GM19043 (cell line): ENCODE measurements at regions not wholly inside any gene's neighbourhood (a gene's known extent, or its start where the extent isn't known, plus 50 kb on each side); places are given as distances from the start of the nearest gene placed in this dataset.

Experiments
- ATAC-seq: cut with Tn5 transposase; IDR thresholded peaks from one replicate; pipeline ENCODE4 v1.9.1; 2021; ENCODE audit warnings: low read depth; ENCODE audit not compliant: unreplicated experiment

DNA sequence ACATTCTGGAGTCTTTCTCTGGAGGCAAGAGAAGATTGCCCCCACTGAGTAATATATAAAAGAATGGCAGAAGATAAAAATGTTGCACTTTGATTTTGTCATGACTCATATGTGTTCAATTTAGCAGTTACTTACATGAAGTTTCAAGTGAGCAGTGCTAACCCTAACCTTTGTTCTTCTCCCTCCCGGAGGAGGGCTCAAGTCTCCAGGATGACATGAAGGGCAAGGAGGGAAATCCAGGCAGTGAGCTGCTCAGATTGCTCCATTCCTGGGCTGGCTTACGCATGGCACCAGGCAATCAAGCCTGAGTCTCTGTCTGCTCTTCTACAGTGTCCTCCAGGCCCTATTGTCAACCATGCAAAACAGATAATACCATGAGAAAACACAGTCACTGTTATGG, 322.3 kb downstream of the DUSP6 start:
- ATAC-seq = no peak

DNA sequence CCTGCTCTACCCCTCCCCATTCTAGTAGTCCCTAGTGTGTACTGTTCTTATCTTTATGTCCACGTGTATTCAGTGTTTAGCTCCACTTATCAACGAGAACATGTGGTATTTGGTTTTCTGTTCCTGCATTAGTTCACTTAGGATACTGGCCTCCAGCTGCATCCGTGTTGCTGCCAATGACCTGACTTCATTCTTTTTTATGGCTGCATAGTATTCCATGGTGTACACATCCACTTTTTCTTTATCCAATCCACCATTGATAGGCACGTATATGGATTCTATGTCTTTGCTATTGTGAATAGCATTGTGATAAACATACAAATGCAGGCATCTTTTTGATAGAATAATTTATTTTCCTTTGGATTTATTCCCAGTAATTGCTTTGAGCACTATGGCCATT, 327.7 kb downstream of the DUSP6 start:
- no peak for ATAC-seq

DNA sequence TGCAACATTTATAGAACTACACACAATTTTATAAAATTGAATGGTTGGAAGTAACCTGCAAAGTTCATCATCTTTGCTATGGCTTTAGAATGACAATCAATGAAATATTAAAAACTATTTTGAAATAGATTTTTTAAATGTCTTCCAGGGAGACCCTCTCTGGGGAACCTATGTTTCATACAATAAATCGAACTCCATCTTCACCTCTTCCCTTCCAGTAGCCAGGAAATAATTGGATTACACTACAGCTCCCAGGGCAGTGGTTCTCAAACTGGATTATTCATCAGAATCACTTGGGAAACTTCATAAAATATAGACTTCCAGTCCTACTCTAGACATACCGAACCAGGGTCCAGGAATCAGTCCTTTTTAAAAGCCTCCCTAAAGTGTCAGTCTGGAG, 328.4 kb downstream of the DUSP6 start:
- ATAC-seq = no peak

DNA sequence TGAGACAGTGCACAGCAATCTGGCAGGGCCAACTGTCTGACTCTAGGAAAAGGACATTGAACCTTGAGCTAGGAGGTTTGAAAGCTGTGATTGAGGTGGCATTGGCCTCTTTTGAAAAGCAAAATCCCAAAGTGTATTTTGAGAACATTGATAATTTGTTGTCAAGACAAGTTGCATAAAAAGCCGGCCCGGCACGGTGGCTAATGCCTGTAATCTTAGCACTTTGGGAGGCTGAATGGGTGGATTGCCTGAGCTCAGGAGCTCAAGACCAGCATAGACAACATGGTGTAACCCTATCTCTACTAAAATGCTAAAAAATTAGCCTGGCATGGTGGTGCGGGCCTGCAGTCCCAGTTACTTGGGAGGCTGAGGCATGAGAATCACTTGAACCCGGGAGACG, 331.6 kb downstream of the DUSP6 start:
- no peak for ATAC-seq

DNA sequence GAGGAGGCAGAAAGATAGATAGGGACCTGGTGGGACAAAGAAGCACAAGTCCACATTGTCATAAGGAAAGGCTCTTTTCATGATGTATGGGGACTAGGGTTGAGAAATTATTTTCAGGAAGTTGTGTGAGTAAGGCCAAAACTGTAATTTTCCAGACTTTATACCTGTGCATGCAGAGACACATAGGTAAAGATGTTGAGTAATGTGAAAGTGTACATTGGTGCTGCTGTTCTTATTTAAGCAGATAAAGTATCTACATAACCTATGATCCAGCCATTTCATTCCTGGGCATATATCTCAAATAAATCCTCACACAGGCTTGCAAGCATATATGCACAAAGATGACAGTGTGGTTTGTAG, 332.2 kb downstream of the DUSP6 start:
- ATAC-seq = no peak

DNA sequence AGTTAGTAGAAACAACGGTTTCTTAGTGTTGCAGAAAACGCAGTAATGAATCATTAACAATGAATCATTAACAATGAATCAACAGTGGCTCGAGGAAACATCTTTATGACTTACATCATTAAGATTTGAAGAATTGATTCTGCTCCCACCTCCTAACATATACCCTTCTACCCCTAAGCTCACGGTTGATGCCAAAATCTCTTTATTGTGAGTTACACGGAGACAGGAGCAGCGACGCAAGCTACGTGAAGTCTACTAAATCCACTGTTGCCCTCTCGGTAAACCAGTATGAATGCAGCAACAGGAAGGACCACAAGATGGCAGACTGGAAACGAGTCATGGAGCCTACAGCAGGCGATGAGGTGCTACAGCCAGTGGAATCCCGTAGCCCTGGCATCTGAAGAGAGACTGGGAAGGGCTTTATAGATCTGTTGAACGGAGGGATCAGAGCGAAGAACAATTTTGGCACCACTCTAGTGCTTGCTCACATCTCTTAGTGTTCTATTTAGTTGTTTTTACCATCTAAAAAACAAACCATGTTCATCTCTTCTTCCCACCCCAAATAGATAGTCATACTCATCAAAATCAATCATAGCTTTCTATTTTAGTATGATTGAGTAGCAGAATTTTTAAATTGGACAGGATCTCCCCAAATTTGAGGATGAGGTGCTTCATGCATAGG, 332.7 kb downstream of the DUSP6 start:
- ATAC-seq = peak; percentile 96

DNA sequence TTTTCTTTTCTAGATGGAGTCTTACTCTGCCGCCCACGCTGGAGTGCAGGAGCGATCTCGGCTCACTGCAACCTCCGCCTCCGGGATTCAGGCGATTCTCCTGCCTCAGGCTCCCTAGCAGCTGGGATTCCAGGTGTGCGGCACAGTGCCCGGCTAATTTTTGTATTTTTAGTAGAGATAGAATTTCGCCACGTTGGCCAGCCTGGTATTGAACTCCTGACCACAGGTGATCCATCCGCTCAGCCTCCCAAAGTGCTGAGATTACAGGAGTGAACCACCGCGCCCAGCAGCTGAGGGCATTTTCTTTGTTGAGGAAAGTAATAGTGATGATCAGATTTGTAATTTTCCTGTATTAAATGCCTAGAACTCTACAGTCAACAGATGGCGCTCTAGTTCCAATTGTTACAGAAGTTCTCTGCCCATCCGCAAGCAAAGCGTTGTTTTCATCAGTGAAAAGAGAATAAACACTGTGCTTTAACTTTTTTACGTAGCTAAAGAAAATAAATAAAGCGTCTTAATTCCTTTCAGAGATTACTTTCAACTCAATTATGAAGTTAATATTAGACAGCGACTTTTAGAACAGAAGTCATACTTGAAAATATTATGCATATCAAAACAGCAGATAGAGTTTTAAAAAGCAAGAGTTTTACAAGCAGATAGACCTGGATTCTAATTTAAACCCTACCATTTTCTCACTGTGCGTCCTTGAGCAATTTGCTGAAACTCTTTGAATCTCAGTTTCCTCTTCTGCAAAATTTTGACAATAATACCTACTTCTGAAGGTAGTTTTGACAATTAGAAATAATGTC, 335.1 kb downstream of the DUSP6 start:
- ATAC-seq = peak; percentile 40

DNA sequence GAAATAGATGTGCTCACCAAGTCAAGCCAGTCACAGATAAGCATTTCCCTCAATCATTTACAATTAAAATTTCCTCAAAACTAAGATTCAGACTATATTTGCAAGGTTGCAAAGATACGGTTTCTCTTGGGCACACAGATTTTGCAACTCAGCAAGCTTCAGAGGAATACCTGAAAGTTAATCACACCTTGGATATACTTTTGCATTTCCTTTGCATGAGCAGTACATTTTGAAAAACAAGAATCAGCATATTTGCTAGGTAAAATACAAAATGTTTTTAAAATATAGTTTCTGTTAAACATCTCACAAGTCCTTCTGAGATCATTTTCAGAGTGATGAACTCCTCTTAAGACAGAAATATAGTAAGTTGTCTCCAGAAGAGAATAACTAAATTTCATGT, 336.9 kb downstream of the DUSP6 start:
- ATAC-seq = no peak

DNA sequence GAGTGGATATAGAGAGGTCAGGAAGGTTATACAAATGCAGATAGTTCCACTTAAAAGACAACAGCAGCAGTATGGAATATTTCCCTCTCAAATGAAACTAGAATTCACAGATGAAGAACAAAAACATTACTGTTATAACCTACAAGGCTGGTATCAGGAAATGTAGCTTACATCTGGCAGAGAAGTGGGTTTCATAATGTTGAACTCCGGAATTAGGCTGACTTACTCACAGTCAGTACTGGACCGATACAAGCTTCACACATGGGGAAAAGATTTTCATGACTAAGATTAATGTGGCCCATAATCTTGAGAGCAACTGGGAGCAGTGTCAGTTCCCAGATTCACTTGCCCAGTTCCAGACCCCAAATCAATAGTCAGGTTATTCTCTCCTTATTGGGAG, 353.9 kb downstream of the DUSP6 start:
- ATAC-seq = no peak

DNA sequence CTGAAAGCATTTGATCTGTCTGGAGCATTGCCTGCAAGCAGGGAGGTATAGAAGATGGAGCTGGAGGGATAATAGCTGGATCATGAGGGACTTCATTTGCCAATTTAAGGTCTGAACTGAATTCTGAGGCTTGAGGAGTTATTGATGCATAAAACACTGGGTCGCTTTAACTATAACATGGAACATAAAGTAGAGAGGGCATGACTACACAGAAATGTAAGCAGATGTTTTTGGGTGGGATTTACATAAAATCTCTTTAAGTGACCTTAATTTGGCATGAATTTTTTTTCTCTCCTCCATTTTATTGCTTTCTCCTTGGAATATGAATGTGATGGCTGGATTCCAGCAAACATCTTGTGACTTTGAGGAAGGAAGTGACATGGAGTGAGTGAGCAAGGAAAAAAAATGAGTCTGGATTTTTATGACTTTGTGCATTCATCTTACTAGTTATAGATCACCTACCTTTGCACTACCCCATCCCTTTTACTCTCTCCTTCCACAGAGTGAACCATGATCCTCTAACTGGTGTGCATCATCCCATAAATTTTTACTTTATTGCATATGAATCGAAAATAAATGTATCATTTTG, 356.0 kb downstream of the DUSP6 start:
- ATAC-seq = no peak

DNA sequence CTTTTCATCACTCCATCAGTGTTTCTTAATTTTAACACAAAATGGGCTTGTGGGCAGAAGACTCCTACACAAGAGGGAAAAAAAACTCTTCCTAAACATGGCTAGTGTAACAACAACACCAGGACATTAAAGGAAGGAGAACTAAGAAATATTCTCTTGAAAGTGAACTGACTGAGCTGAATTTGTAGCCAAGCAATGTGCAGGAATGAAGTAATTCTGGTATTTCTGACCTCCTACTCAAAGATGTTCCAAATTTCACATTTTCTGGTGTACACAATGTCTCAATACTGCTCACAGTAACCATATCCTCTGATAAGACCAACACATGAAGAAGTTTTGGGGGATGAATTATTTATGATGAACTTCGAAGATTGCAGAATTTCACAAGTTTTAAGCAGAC, 357.3 kb downstream of the DUSP6 start:
- no peak for ATAC-seq

DNA sequence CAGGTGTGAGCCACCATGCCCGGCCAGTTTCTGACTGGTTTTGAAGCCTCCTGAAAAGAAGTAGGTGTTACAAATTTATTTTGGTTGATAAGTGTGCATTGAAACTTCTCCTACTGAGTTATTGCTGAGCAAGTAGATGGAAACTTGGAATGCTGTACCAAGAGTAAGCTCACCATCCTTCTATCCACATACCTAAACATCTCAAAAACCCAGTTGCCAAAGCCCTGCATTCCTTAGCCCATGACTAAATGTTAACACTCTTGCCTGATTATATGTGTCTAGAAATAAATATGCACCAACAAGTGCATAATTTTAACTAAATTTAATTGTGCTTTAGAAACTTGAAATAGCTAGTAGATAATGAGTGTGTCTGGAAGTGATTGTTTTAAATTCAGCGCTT, 357.8 kb downstream of the DUSP6 start:
- no peak for ATAC-seq

DNA sequence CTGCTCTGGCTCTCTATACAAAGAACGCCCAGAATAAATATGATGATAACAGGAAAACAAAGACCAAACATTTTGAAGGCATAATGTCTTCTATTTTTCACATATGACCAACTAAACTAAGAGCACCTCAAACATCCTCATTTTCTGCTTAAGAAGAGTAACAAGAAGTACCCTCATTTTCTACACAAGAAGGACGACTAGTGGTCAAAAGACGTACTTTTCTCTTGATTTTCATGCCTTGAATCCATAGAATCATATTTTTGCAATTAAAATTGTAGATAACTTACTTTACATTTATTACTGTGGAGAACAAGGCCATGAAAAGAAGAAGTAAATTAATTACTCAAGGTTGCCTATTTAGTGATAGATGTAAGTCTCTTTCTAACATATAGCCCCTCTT, 358.6 kb downstream of the DUSP6 start:
- ATAC-seq = no peak

DNA sequence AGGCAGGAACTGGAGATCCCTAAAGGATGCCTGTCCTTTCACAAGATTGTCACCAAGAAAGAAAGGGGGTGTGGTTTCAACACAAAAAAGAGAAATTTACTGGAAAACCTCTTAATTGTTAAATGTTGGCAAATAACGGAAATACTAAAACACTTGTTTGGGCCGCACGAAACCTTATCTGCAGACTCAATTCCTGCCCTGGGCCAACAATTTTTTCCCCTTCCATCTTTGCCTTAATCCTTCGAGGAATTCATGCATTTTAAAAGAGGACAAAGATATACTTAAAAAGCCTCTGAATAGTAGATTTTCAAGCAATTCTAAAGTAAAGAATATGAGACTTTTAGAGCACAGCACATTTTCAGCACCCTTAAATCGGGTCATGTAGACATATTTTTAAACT, 366.2 kb downstream of the DUSP6 start:
- ATAC-seq = no peak

DNA sequence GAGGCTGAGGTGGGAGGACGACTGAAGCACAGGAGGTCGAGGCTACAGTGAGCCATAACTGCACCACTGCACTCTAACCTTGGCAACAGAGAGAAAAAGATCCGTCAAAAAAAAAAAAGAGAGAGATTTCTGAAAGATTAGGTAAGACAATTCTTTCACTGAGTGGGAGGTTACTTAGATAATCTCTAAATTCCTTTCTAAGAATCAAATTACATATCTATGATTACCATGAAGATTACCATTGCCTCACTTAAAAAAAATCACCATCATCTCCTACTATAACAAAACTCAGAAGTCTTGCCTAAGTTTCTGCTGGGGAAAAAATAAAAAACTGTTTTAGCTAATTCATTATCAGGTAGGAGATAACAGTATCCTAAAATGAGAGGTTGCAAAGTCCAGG, 366.7 kb downstream of the DUSP6 start:
- ATAC-seq = no peak

DNA sequence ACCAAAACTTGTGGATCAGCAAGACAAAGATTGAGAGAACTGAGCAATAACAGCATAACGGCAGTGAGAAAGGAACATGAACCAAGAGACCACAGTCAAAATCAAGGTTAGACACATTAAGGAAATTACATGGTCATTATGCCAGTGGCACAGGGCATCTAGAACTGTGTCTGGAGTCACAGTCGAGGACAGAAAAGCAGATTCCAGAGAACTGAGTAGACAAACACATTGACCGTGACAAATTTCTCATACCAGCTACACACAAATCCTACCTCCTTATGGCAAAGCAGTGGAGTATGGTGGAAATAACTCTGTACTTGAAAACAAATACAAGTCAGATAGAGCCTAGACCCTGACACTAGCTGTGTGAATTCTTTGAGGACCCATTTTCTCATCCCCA, 367.3 kb downstream of the DUSP6 start:
- ATAC-seq = no peak

DNA sequence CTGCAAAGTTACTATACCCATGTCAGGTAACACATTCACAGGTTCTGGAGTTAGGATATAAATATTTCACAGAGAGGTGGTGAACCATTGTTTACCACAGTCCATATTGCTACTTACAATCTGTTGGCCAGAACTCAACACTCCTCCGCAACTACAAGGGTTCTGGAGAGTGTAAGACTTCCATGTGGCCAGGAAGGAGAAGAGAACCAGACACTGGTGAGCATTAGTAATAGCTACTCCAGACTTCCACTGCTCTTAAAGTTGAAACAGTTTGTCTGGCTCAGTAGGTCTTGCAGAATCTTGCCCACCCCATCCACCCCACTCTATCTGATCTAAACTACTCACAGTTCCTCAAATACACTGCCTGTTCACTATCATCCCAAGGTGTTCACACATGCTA, 369.6 kb downstream of the DUSP6 start:
- no peak for ATAC-seq

DNA sequence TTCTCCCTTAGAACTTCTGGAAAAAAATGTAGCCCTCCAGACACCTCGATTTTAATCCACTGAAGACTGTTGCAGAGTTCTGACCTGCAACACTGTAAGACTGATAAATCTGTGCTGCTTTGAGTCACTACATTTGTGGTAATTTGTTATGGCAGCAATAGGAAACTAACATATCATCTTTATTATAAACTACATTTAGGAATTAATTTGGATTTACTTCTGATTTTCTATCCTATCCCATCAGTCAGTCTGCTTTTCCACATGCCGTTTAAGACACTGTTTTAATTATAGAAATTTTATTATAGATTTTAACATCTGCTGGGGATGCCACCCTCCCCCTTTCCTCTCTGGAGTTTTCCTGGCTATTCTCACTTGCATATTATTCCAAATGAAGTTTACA, 375.2 kb downstream of the DUSP6 start:
- ATAC-seq = no peak

DNA sequence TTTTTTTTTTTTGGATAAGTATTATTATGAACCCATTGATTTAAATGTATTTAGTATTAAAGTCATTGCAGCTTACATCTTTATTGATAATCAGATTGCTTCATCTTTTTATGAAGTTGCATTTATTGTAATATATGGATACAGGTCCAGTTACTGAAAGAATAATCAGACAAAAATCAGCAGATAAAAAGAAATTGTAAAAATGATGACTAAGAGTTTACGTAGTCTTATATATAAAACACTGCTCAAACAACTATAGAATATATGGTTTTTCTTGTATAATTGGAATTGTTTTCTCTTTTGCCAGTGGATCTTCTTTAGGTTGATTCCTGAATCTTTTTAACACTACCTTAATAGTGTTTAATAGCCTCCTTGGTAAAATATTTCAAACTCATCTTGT, 378.3 kb downstream of the DUSP6 start:
- ATAC-seq = no peak

DNA sequence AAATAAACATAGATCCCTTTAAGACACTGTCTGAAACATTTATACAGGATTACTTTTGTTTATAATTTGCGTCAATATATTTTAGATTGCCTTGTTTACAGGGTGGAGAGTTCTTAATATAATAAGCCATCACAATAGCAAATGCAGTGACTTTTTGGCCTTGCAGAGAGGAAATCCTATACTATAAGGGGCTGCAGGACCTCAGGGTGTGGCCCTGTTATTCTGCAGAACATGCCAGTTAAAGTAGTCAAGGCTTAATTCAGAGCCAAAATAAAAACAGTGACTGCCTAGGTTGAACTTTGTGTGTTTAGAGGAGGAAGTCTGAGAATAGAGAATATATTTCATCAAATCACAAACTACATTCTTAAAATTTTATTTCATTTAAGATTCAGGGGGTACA, 381.6 kb downstream of the DUSP6 start:
- ATAC-seq = no peak

DNA sequence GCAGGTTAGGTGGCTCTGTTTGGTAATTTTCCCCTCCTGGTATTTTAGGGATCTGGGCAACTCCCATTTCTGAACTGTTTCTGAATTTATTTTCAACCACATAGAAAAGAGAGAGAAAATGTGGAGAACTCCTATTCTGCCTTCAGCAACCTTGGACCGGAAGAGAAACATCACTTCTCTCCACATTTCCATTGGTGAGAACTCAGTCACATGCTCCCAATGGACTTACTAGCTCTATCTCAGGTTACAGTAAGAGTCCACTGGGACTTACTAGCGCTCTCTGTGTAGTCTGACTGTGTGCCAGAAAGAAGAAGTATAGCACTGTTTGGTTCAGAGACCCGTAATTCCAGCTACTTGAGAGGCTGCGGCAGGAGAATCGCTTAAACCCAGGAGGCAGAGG, 383.2 kb downstream of the DUSP6 start:
- no peak for ATAC-seq

DNA sequence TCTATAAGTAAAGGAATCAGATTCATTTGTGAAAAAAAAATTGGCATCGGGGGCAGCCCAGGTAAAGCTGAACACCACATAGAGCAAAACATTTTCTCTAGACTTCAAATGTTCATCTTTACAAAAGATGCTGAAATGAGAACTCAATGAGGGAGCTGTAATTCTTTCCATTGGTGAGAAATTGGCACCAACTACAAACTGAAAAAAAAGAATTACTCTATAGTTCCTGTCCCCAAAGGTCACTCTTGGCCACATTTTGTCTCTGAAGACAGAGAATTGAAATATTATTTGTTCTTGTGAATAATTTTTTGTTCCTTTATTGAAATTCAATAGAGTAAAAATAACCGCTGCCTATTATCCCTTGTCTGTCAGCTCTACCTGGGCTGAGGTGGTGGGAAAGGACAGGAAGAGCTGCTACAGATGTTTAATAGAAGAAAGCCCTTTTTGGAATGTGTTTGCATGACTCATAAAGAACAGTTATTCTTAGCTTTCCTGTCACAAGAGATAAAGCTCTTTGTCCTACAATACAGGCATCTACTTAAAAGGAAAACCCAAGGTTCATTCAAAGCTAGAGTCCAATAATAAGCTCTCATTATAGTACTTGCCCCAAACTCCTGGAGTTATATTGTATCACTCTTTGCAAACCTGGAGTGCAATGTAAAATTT, 380.1 kb upstream of the KITLG start:
- no peak for ATAC-seq
